Stimulated activated CD4-positive, alpha-beta T cell treated with anti-CD3 and anti-CD28 coated beads, Interleukin-15, amount 100 ng/mL, for 48 hours (primary cell): ENCODE measurements at regions not wholly inside any gene's neighbourhood (a gene's known extent, or its start where the extent isn't known, plus 50 kb on each side); places are given as distances from the start of the nearest gene placed in this dataset.

Source experiments
- DNase-seq, 2 donors: peaks; one replicate each; pipeline ENCODE4 v3.0.0-alpha.2; 2020; ENCODE audit warnings: low read depth in 2 of 2

GRCh38 chr2:64283641-64284361 lies 139.6 kb upstream of the PELI1 start:
- DNase-seq: no peak

GRCh38 chr2:64284751-64285150 lies 140.5 kb upstream of the PELI1 start:
- no peak for DNase-seq

GRCh38 chr2:64287202-64287740 lies 143.1 kb upstream of the PELI1 start:
- DNase-seq: no peak

- no peak for DNase-seq
These were observed 144.3 kb upstream of the PELI1 start for GRCh38 chr2:64288321-64289193.

- no peak for DNase-seq
These were observed 145.0 kb upstream of the PELI1 start for GRCh38 chr2:64289251-64289650.

- DNase-seq: no peak
These were observed 145.5 kb upstream of the PELI1 start for GRCh38 chr2:64289737-64290136.

- DNase-seq: no peak
These were observed 147.0 kb upstream of the PELI1 start for GRCh38 chr2:64291181-64291580.

GRCh38 chr2:64295326-64296139 lies 151.3 kb upstream of the PELI1 start:
- peak; percentile 52 to 59 for DNase-seq

- no peak for DNase-seq
These were observed 151.9 kb upstream of the PELI1 start for GRCh38 chr2:64296140-64296480.

- DNase-seq: no peak
These were observed 152.6 kb upstream of the PELI1 start for GRCh38 chr2:64296695-64297346.

GRCh38 chr2:64298161-64298560 lies 153.9 kb upstream of the PELI1 start:
- DNase-seq: no peak

GRCh38 chr2:64300066-64300465 lies 153.9 kb upstream of the LGALSL start:
- no peak for DNase-seq

GRCh38 chr2:64303250-64303649 lies 150.7 kb upstream of the LGALSL start:
- DNase-seq: no peak

GRCh38 chr2:64307421-64307820 lies 146.5 kb upstream of the LGALSL start:
- no peak for DNase-seq

- no peak for DNase-seq
These were observed 142.6 kb upstream of the LGALSL start for GRCh38 chr2:64311191-64311910.

GRCh38 chr2:64311948-64312621 lies 141.9 kb upstream of the LGALSL start:
- no peak for DNase-seq

GRCh38 chr2:64312622-64313397 lies 141.2 kb upstream of the LGALSL start:
- no peak for DNase-seq

GRCh38 chr2:64313398-64313723 lies 140.6 kb upstream of the LGALSL start:
- DNase-seq: no peak

GRCh38 chr2:64315291-64315960 lies 138.5 kb upstream of the LGALSL start:
- no peak for DNase-seq
